WTC11 (cell line): ENCODE measurements at regions not wholly inside any gene's neighbourhood (a gene's known extent, or its start where the extent isn't known, plus 50 kb on each side); places are given as distances from the start of the nearest gene placed in this dataset.

Experiments used
- ATAC-seq: fragments of 200-7000 bp; cut with Tn5 transposase; 2 replicates; pipeline ENCODE4 v1.10.0; 2021; ENCODE audit warnings: mild to moderate bottlenecking, moderate library complexity
- CTCF ChIA-PET: fragments of 300-600 bp; sonication (Branson Sonifier 250); formaldehyde crosslinking; loops from one replicate; lab custom pipeline; 2021; ENCODE audit warnings: antibody characterized with exemption; lab: Charles Lee
- POLR2A ChIA-PET: fragments of 350-600 bp; sonication (Branson Sonifier 250); formaldehyde crosslinking; loops from one replicate; lab custom pipeline; 2021; ENCODE audit warnings: antibody characterized with exemption; lab: Charles Lee
- DNase-seq: peaks from one replicate; pipeline ENCODE4 v3.0.0; 2021; ENCODE audit warnings: low spot score
- H3K27ac Mint-ChIP-seq: 2 replicates; pipeline ENCODE4 v1.8.0; 2021; ENCODE audit warnings: mixed read lengths
- H3K27me3 Mint-ChIP-seq: 2 replicates; pipeline ENCODE4 v1.8.0; 2021; ENCODE audit warnings: low read depth, mild to moderate bottlenecking, moderate library complexity, mixed read lengths
- H3K36me3 Mint-ChIP-seq: 2 replicates; pipeline ENCODE4 v1.8.0; 2021; ENCODE audit warnings: mixed read lengths
- H3K4me1 Mint-ChIP-seq: 2 replicates; pipeline ENCODE4 v1.8.0; 2022; ENCODE audit warnings: mixed read lengths
- H3K4me3 Mint-ChIP-seq: 2 replicates; pipeline ENCODE4 v1.8.0; 2021; ENCODE audit warnings: mild to moderate bottlenecking, moderate library complexity, mixed read lengths
- H3K9me3 Mint-ChIP-seq: 2 replicates; pipeline ENCODE4 v1.8.0; 2021; ENCODE audit warnings: mixed read lengths
- ATF1 ChIP-seq: sonication (generic); formaldehyde crosslinking; IDR thresholded peaks from 2 replicates; pipeline ENCODE4 v1.8.1; 2023; ENCODE audit warnings: mild to moderate bottlenecking, moderate library complexity, missing genetic modification reagents
- ATF6 ChIP-seq: sonication (generic); formaldehyde crosslinking; IDR thresholded peaks from 2 replicates; pipeline ENCODE4 v1.8.1; 2023; ENCODE audit warnings: mild to moderate bottlenecking, missing genetic modification reagents
- CDX4 ChIP-seq: fragments of 250-450 bp; sonication (Bioruptor Pico); IDR thresholded peaks from 2 replicates; pipeline ENCODE4 v1.9.0; 2021; ENCODE audit warnings: moderate library complexity, mild to moderate bottlenecking, inconsistent platforms, borderline replicate concordance
- CREM ChIP-seq: sonication (generic); formaldehyde crosslinking; IDR thresholded peaks from 2 replicates; pipeline ENCODE4 v1.8.1; 2022; ENCODE audit warnings: mild to moderate bottlenecking, missing genetic modification reagents, moderate library complexity
- E2F1 ChIP-seq: sonication (generic); formaldehyde crosslinking; IDR thresholded peaks from 2 replicates; pipeline ENCODE4 v1.8.0; 2022; ENCODE audit warnings: mild to moderate bottlenecking, missing genetic modification reagents
- ELF4 ChIP-seq: sonication (generic); formaldehyde crosslinking; IDR thresholded peaks from 2 replicates; pipeline ENCODE4 v1.8.1; 2022; ENCODE audit warnings: low read depth, mild to moderate bottlenecking, moderate library complexity, missing genetic modification reagents
- FOXP1 ChIP-seq: sonication (generic); formaldehyde crosslinking; IDR thresholded peaks from 2 replicates; pipeline ENCODE4 v1.8.0; 2022; ENCODE audit warnings: missing genetic modification reagents, mild to moderate bottlenecking, moderate library complexity, borderline replicate concordance
- IRF1 ChIP-seq: sonication (generic); formaldehyde crosslinking; IDR thresholded peaks from 2 replicates; pipeline ENCODE4 v1.8.0; 2023; ENCODE audit warnings: missing genetic modification reagents
- IRF2 ChIP-seq: sonication (generic); formaldehyde crosslinking; IDR thresholded peaks from 2 replicates; pipeline ENCODE4 v1.8.0; 2022; ENCODE audit warnings: low read depth, missing genetic modification reagents, borderline replicate concordance
- JAZF1 ChIP-seq: fragments of 250-450 bp; sonication (Bioruptor Pico); IDR thresholded peaks from 2 replicates; pipeline ENCODE4 v1.9.0; 2021; ENCODE audit warnings: moderate library complexity, mild to moderate bottlenecking, inconsistent platforms
- JUN ChIP-seq: sonication (generic); formaldehyde crosslinking; IDR thresholded peaks from 2 replicates; pipeline ENCODE4 v1.8.0; 2023; ENCODE audit warnings: mild to moderate bottlenecking, missing genetic modification reagents
- MAX ChIP-seq: sonication (generic); formaldehyde crosslinking; IDR thresholded peaks from 2 replicates; pipeline ENCODE4 v1.8.0; 2022; ENCODE audit warnings: mild to moderate bottlenecking, missing genetic modification reagents
- MXD4 ChIP-seq: fragments of 250-450 bp; sonication (Bioruptor Pico); IDR thresholded peaks from 2 replicates; pipeline ENCODE4 v1.8.0; 2021; ENCODE audit warnings: mild to moderate bottlenecking, moderate library complexity, borderline replicate concordance
- MYBL2 ChIP-seq: sonication (generic); formaldehyde crosslinking; IDR thresholded peaks from 2 replicates; pipeline ENCODE4 v1.8.1; 2023; ENCODE audit warnings: mild to moderate bottlenecking, moderate library complexity, missing genetic modification reagents
- NFE2L1 ChIP-seq: sonication (generic); formaldehyde crosslinking; IDR thresholded peaks from 2 replicates; pipeline ENCODE4 v1.8.1; 2023; ENCODE audit warnings: missing genetic modification reagents
- NFYB ChIP-seq: sonication (generic); formaldehyde crosslinking; conservative IDR thresholded peaks from 2 replicates; pipeline ENCODE4 v1.8.0; 2022; ENCODE audit warnings: low read depth, missing genetic modification reagents
- RORB ChIP-seq: fragments of 250-450 bp; sonication (Bioruptor Pico); IDR thresholded peaks from 2 replicates; pipeline ENCODE4 v1.9.0; 2021; ENCODE audit warnings: mild to moderate bottlenecking
- SMAD3 ChIP-seq: sonication (generic); formaldehyde crosslinking; IDR thresholded peaks from 2 replicates; pipeline ENCODE4 v1.8.0; 2022; ENCODE audit warnings: missing genetic modification reagents, mild to moderate bottlenecking, borderline replicate concordance
- SOX15 ChIP-seq: fragments of 250-450 bp; sonication (Bioruptor Pico); IDR thresholded peaks from 2 replicates; pipeline ENCODE4 v1.9.0; 2021; ENCODE audit warnings: mild to moderate bottlenecking
- SP1 ChIP-seq: sonication (generic); formaldehyde crosslinking; conservative IDR thresholded peaks from 2 replicates; pipeline ENCODE4 v1.8.1; 2022; ENCODE audit warnings: missing genetic modification reagents
- TCF7 ChIP-seq: sonication (generic); formaldehyde crosslinking; IDR thresholded peaks from 2 replicates; pipeline ENCODE4 v1.8.0; 2022; ENCODE audit warnings: mild to moderate bottlenecking, low read depth, missing genetic modification reagents, moderate library complexity
- ZNF232 ChIP-seq: sonication (generic); formaldehyde crosslinking; IDR thresholded peaks from 2 replicates; pipeline ENCODE4 v1.8.0; 2022; ENCODE audit warnings: mild to moderate bottlenecking, missing genetic modification reagents
- ZNF671 ChIP-seq: fragments of 250-450 bp; sonication (Bioruptor Pico); IDR thresholded peaks from 2 replicates; pipeline ENCODE4 v1.8.0; 2021; ENCODE audit warnings: mild to moderate bottlenecking
- ZSCAN18 ChIP-seq: fragments of 250-450 bp; sonication (Bioruptor Pico); IDR thresholded peaks from 2 replicates; pipeline ENCODE4 v2.1.2; 2022; ENCODE audit warnings: mild to moderate bottlenecking, moderate library complexity

GRCh38 chr11:70595452-70595851, 197.1 kb downstream of the CTTN start:
- CTCF ChIA-PET: no interaction called here
- peak overlapping the region; percentile 93; the same call in 1 of the 2 replicates for H3K27ac Mint-ChIP-seq

GRCh38 chr11:70596091-70596490, 197.8 kb downstream of the CTTN start:
- CTCF ChIA-PET: interaction anchor here (0.6 kb wide), 1 partner anchor 92 kb away, joined by 3 read pairs; no protein-coding TSS in a partner anchor
- Mint-ChIP-seq H3K36me3 (no peaks in the 10 kb centered on the region), H3K9me3 (no peaks in the 10 kb centered on the region), H3K27me3 (no peaks in the 10 kb centered on the region), H3K4me1 (peaks cover 17% of the 10 kb centered on the region), H3K4me3 (no peak overlapping the region), H3K27ac (no peak overlapping the region)
- POLR2A ChIA-PET: no interaction called here
- DNase-seq (no peak), ATAC-seq (no peak)
- TF ChIP-seq IRF1 (CRISPR knock-in tag) (no peak), MYBL2 (CRISPR knock-in tag) (no peak), NFE2L1 (CRISPR knock-in tag) (no peak), SOX15 (CRISPR knock-in tag) (no peak), MXD4 (CRISPR knock-in tag) (no peak)

More at GRCh38 chr11:70595452-70595851, 197.1 kb downstream of the CTTN start:
- H3K9me3 Mint-ChIP-seq: no peaks in the 10 kb centered on the region
- H3K36me3 Mint-ChIP-seq: no peaks in the 10 kb centered on the region
- POLR2A ChIA-PET: no interaction called here
- H3K4me1 Mint-ChIP-seq: peaks cover 17% of the 10 kb centered on the region
- DNase-seq (no peak), ATAC-seq (no peak)
- no peak overlapping the region for H3K4me3 Mint-ChIP-seq
- no peaks in the 10 kb centered on the region for H3K27me3 Mint-ChIP-seq
- TF ChIP-seq ZNF671 (no peak), TCF7 (no peak), CDX4 (CRISPR knock-in tag) (no peak), JUN (CRISPR knock-in tag) (no peak), FOXP1 (no peak), JAZF1 (CRISPR knock-in tag) (no peak)

GRCh38 chr11:70597006-70597555, 198.8 kb downstream of the CTTN start:
- Mint-ChIP-seq H3K36me3 (no peaks in the 10 kb centered on the region), H3K9me3 (no peaks in the 10 kb centered on the region), H3K27me3 (no peaks in the 10 kb centered on the region)
- ATAC-seq: no peak
- TF ChIP-seq ELF4: no peak
- TF ChIP-seq MXD4 (CRISPR knock-in tag): no peak
- no peak for TF ChIP-seq SOX15 (CRISPR knock-in tag)
- no peak for TF ChIP-seq ATF1 (CRISPR knock-in tag)
- no peak for TF ChIP-seq E2F1
- TF ChIP-seq ATF6 (CRISPR knock-in tag): no peak
- TF ChIP-seq SMAD3: no peak
- TF ChIP-seq ZNF232: no peak
- no peak for TF ChIP-seq MAX
- TF ChIP-seq ZSCAN18 (CRISPR knock-in tag): no peak
- no peak for TF ChIP-seq ZNF671
- no peak for TF ChIP-seq IRF2 (CRISPR knock-in tag)
- TF ChIP-seq SP1: no peak
- TF ChIP-seq CREM (CRISPR knock-in tag): no peak
- TF ChIP-seq NFYB: no peak
- no peak for TF ChIP-seq RORB
- no peak for TF ChIP-seq JAZF1 (CRISPR knock-in tag)
- TF ChIP-seq, all 79 proteins: peak for 0
- ChIA-PET CTCF (no interaction called here), POLR2A (interaction anchor here (1.0 kb wide), 1 partner anchor 64 kb away, joined by 3 read pairs; no protein-coding TSS in a partner anchor)
- peaks cover 21% of the 10 kb centered on the region for H3K4me1 Mint-ChIP-seq
- DNase-seq: no peak
- H3K4me3 Mint-ChIP-seq: no peak overlapping the region
- H3K27ac Mint-ChIP-seq: no peak overlapping the region
